Endothelial cell of umbilical vein (primary cell): ENCODE measurements at regions not wholly inside any gene's neighbourhood (a gene's known extent, or its start where the extent isn't known, plus 50 kb on each side); places are given as distances from the start of the nearest gene placed in this dataset.

Experiments used
- BruUV-seq: library from RNA; stranded (reverse); fragments of 400-500 nt; replicated peaks from 2 replicates; lab custom pipeline; 2021; lab: Mats Ljungman, UMichigan
- CTCF ChIA-PET: fragments of 300-600, 350-600 bp; sonication (Branson Sonifier 250); formaldehyde crosslinking; loops from one replicate; lab custom pipeline; 2021; ENCODE audit warnings: antibody characterized with exemption, inconsistent platforms; lab: Charles Lee
- POLR2A ChIA-PET: fragments of 300-600, 350-600 bp; sonication (Branson Sonifier 250); formaldehyde crosslinking; loops from one replicate; lab custom pipeline; 2021; ENCODE audit warnings: antibody characterized with exemption, inconsistent platforms; lab: Charles Lee
- DNase-seq: peaks from one replicate; pipeline ENCODE4 v3.0.0-alpha.2; 2011; ENCODE audit warnings: low read depth, low spot score
- FAIRE-seq: peaks from 2 replicates; lab custom pipeline; 2011; peaks lifted over from hg19 to GRCh38; lab: Jason Lieb, UNC
- H2AFZ ChIP-seq: 2 replicates; pipeline ENCODE4 v1.6.0; 2012; ENCODE audit warnings: low read depth, low read length, control low read depth, inconsistent platforms
- H3K27ac ChIP-seq: 2 replicates; pipeline ENCODE4 v1.5.1; 2011; ENCODE audit warnings: low read depth, mild to moderate bottlenecking, control low read depth, low read length, moderate library complexity; ENCODE audit not compliant: insufficient read depth
- H3K27me3 ChIP-seq, 2 experiments: 2 replicates each; pipeline versions ENCODE4 v1.6.0 to v1.6.1; 2011; ENCODE audit warnings: low read length in 2 of 2, mixed read lengths in 1 of 2; ENCODE audit not compliant: control insufficient read depth in 2 of 2, insufficient read depth in 2 of 2
- H3K36me3 ChIP-seq, 2 experiments: 2 replicates in 1 of 2; 3 replicates in 1 of 2; pipeline ENCODE4 v1.5.1; 2011; ENCODE audit warnings: low read length in 2 of 2, mild to moderate bottlenecking in 1 of 2, moderate library complexity in 1 of 2; ENCODE audit not compliant: control insufficient read depth in 2 of 2, insufficient read depth in 2 of 2; ENCODE audit errors: extremely low read depth in 1 of 2
- H3K4me1 ChIP-seq: 3 replicates; pipeline ENCODE4 v1.5.1; 2011; ENCODE audit warnings: mild to moderate bottlenecking, low read length; ENCODE audit not compliant: control insufficient read depth, insufficient read depth; ENCODE audit errors: extremely low read depth
- H3K4me2 ChIP-seq: 2 replicates; pipeline ENCODE4 v1.6.1; 2011; ENCODE audit warnings: low read length, control low read depth, mixed read lengths; ENCODE audit not compliant: insufficient read depth
- H3K4me3 ChIP-seq, 3 experiments: fragments of 200-600 bp in 1 of 3; sonication (generic), shearing (Covaris generic) in 1 of 3; replicated peaks in 1 of 3; 2 replicates each; pipeline ENCODE4 v1.5.1; 2011 to 2016; ENCODE audit warnings: control low read depth in 3 of 3, low read length in 3 of 3, mild to moderate bottlenecking in 2 of 3, inconsistent platforms in 1 of 3, low read depth in 1 of 3, moderate library complexity in 1 of 3; ENCODE audit not compliant: insufficient read depth in 1 of 3
- H3K79me2 ChIP-seq: 2 replicates; pipeline ENCODE4 v1.6.0; 2012; ENCODE audit warnings: low read length, inconsistent platforms; ENCODE audit not compliant: control insufficient read depth, insufficient read depth
- H3K9ac ChIP-seq: replicated peaks from 2 replicates; pipeline ENCODE3; 2011; ENCODE audit warnings: low read length, control low read depth; ENCODE audit not compliant: insufficient read depth; ENCODE audit errors: extremely low read depth
- H3K9me1 ChIP-seq: replicated peaks from 3 replicates; pipeline ENCODE4 v1.6.0; 2011; ENCODE audit warnings: mild to moderate bottlenecking, low read length; ENCODE audit not compliant: control insufficient read depth, insufficient read depth; ENCODE audit errors: extremely low read depth
- H3K9me3 ChIP-seq: replicated peaks from 2 replicates; pipeline ENCODE4 v1.5.1; 2012; ENCODE audit warnings: low read length, inconsistent platforms; ENCODE audit not compliant: control insufficient read depth, insufficient read depth
- H4K20me1 ChIP-seq: replicated peaks from 2 replicates; pipeline ENCODE3; 2011; ENCODE audit warnings: mild to moderate bottlenecking, low read length; ENCODE audit not compliant: control insufficient read depth, insufficient read depth; ENCODE audit errors: extremely low read depth
- EZH2 ChIP-seq: IDR thresholded peaks from 2 replicates; pipeline ENCODE4 v1.6.1; 2012; ENCODE audit warnings: borderline replicate concordance, low read depth, mild to moderate bottlenecking, moderate library complexity, low read length, inconsistent platforms; ENCODE audit not compliant: severe bottlenecking
- FOS ChIP-seq: IDR thresholded peaks from 2 replicates; pipeline ENCODE4 v1.6.1; 2011; ENCODE audit warnings: mild to moderate bottlenecking, low read length, moderate library complexity, borderline replicate concordance; ENCODE audit not compliant: insufficient read depth
- GATA2 ChIP-seq: IDR thresholded peaks from 2 replicates; pipeline ENCODE4 v1.7.0; 2011; ENCODE audit warnings: low read depth, mild to moderate bottlenecking, moderate library complexity, mixed read lengths, low read length; ENCODE audit not compliant: insufficient read length, insufficient read depth
- JUN ChIP-seq: IDR thresholded peaks from 2 replicates; pipeline ENCODE4 v1.6.1; 2011; ENCODE audit warnings: borderline replicate concordance, low read depth; ENCODE audit not compliant: insufficient read length, insufficient read depth
- MYC ChIP-seq: IDR thresholded peaks from one replicate; pipeline ENCODE4 v1.6.1; 2011; ENCODE audit warnings: mild to moderate bottlenecking, low read depth, low read length
- POLR2A ChIP-seq: IDR thresholded peaks from 2 replicates; pipeline ENCODE4 v1.6.1; 2012; ENCODE audit warnings: low read depth, mild to moderate bottlenecking, control low read depth, low read length
- POLR2AphosphoS5 ChIP-seq: IDR thresholded peaks from 2 replicates; pipeline ENCODE4 v1.6.1; 2012; ENCODE audit warnings: low read depth, mild to moderate bottlenecking, control low read depth, low read length, moderate library complexity; ENCODE audit not compliant: insufficient read depth
- dilution Hi-C: fragments of 300-500 bp; cut with MboI; formaldehyde crosslinking; loops from one replicate; pipeline ENCODE4 v1.15.0; 2019; ENCODE audit warnings: low sequenced_read_pairs; ENCODE audit not compliant: extremely low pct_ligation_motif_present
- intact Hi-C: fragments of 100-400 bp; cut with micrococcal nuclease; formaldehyde crosslinking; loops from one replicate; pipeline ENCODE4 v1.10.0; 2022
- TF ChIP-seq, protein P1 (sequence below): IDR thresholded peaks from 2 replicates; pipeline ENCODE4 v1.6.1; 2011; ENCODE audit not compliant: insufficient read depth, insufficient read length
- TF ChIP-seq, protein P2 (sequence below), 2 donors: IDR thresholded peaks; 1 replicate in 1 of 2; 2 replicates in 1 of 2; pipeline ENCODE4 v1.5.1; 2011; ENCODE audit warnings: low read length in 2 of 2, mild to moderate bottlenecking in 2 of 2, moderate library complexity in 2 of 2, control low read depth in 1 of 2, inconsistent platforms in 1 of 2, low read depth in 1 of 2; ENCODE audit not compliant: insufficient read depth in 1 of 2; ENCODE audit errors: extremely low read depth in 1 of 2

DNA sequence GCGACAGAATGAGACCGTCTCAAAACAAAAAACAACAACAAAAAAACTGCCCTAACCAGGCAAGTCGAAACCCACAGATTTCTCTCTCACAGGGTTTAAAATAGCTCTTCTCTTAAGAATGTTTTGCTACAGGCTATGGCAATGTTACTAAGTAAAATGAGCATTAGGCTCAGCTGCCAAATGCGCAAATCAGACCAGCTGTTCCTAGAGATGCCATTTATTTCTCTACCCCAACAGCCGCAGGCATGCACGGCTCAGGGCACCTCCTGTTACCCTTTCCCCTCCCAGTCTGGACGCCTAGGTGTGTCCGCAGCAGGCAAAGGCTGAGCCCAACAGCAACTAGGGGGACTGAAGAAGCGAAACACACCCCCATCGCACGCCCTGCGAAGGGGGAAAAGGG lies 168.3 kb upstream of the MBL2 start:
- ChIA-PET CTCF (no interaction called here), POLR2A (no interaction called here)
- H3K79me2 ChIP-seq, result no peaks in the 10 kb centered on the region
- no peak for TF ChIP-seq POLR2AphosphoS5
- TF ChIP-seq, protein P1, sequence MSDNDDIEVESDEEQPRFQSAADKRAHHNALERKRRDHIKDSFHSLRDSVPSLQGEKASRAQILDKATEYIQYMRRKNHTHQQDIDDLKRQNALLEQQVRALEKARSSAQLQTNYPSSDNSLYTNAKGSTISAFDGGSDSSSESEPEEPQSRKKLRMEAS, result no peak
- no peak for TF ChIP-seq MYC
- no peak for TF ChIP-seq JUN
- TF ChIP-seq, protein P2, sequence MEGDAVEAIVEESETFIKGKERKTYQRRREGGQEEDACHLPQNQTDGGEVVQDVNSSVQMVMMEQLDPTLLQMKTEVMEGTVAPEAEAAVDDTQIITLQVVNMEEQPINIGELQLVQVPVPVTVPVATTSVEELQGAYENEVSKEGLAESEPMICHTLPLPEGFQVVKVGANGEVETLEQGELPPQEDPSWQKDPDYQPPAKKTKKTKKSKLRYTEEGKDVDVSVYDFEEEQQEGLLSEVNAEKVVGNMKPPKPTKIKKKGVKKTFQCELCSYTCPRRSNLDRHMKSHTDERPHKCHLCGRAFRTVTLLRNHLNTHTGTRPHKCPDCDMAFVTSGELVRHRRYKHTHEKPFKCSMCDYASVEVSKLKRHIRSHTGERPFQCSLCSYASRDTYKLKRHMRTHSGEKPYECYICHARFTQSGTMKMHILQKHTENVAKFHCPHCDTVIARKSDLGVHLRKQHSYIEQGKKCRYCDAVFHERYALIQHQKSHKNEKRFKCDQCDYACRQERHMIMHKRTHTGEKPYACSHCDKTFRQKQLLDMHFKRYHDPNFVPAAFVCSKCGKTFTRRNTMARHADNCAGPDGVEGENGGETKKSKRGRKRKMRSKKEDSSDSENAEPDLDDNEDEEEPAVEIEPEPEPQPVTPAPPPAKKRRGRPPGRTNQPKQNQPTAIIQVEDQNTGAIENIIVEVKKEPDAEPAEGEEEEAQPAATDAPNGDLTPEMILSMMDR (IDR thresholded peaks at IDR 0.05; ENCODE audit: extremely low read depth in 1 of 2, insufficient read depth in 1 of 2, low read depth in 1 of 2, low read length in 2 of 2), result no peak
- TF ChIP-seq GATA2, result no peak
- no peak for TF ChIP-seq EZH2
- TF ChIP-seq POLR2A, result no peak
- no peak for TF ChIP-seq FOS
- no peaks in the 10 kb centered on the region for H4K20me1 ChIP-seq
- no peak overlapping the region for H3K27ac ChIP-seq
- DNase-seq (no peak), FAIRE-seq (no peak)
- no peak overlapping the region for H3K4me2 ChIP-seq
- no peaks in the 10 kb centered on the region for H3K4me1 ChIP-seq
- no peaks in the 10 kb centered on the region for H3K9me3 ChIP-seq
- H3K36me3 ChIP-seq, result no peaks in the 10 kb centered on the region
- dilution Hi-C loops, result no loop called here
- no peak overlapping the region for H2AFZ ChIP-seq
- no TSS peak for BruUV-seq
- intact Hi-C loops, result no loop called here
- H3K9ac ChIP-seq, result no peak overlapping the region
- no peaks in the 10 kb centered on the region for H3K9me1 ChIP-seq
- no peak overlapping the region for H3K4me3 ChIP-seq
- H3K27me3 ChIP-seq, result peaks cover 0 to 2% of the 10 kb centered on the region in 2 experiments
